Medulla oblongata (tissue), 1 donor: ENCODE measurements at regions not wholly inside any gene's neighbourhood (a gene's known extent, or its start where the extent isn't known, plus 50 kb on each side); places are given as distances from the start of the nearest gene placed in this dataset.

Experiments used
- DNase-seq: peaks from one replicate; pipeline ENCODE4 v3.0.0-alpha.2; 2015; ENCODE audit errors: extremely low spot score

- no peak for DNase-seq
Observed at GRCh38 chr3:178255315-178255714, 280.9 kb upstream of the KCNMB2 start.

- DNase-seq = no peak
Observed at GRCh38 chr3:178257491-178257890, 278.7 kb upstream of the KCNMB2 start.

DNA sequence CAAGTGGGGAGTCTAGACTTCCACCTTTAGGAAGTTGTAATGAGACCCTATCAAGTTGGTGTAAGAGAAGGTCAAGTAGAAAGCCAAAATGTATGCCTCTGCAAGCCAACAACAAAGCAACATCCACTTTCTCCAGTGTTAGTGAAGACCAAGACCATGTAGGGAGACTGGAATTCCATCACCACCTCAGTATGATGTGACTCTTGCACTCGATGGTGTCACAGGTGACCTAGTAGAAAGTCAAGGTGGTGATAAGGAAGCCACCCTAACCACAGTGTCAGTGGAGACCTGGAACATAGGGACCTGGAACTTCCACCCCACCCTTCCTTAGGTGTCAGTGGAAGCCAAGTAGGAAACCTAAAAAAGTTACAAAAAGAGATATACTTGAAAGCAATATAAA, 278.1 kb upstream of the KCNMB2 start:
- DNase-seq = no peak

- DNase-seq = no peak
Observed at GRCh38 chr3:178259703-178260102, 276.5 kb upstream of the KCNMB2 start.

- DNase-seq = no peak
Observed at GRCh38 chr3:178260887-178261565, 275.2 kb upstream of the KCNMB2 start.

- DNase-seq = no peak
Observed at GRCh38 chr3:178263236-178263916, 272.9 kb upstream of the KCNMB2 start.

DNA sequence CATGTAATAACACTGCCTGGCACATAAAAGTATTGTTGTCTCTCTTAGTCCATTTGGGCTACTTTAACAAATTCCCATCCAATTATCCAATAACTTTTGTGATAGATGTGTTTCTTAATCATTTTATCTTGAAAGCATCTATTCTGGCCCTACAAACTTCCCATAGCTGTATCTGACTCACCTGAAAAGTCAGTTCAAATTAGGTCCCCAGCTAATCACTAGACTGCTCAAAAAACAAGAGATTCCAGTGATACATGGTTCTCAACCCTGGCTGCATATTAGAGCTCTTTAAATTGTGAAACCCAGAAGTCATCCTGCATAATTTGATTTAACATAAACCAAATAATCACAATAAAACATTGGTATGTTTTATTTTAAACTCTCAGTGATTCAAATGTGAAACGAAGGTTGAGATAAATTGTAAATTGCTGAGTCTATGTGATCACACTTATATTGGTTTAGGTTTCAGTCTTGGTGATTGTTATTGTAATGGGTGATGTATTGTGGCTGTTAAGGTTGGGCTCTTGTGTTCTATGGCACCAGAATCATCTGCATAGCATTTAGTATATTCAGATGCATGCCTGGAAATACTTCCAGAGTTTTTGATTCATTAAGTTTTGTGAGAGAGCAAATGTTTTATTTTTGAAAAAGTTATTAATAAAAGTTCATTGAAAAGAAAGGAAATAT, 268.9 kb upstream of the KCNMB2 start:
- no peak for DNase-seq

DNA sequence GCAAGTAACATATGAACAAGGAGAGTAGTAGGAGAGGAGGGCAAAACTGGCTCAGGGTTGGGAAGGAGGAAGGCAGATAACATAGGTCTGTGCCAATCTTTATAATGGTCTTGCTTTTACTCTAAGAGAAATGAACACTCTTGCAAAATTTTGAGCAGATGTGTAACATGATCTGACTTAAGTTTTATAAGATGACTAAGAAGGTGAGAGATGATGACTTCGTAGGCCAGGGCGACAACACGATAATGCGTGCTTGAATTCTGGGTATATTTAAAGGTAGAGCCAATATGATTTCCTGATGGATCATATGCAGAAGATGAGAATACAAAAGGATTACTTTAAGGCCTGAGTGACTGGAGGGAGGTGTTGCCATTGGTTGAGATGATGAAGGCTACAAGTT, 265.4 kb upstream of the KCNMB2 start:
- no peak for DNase-seq

- DNase-seq = no peak
Observed at GRCh38 chr3:178271740-178272387, 264.4 kb upstream of the KCNMB2 start.

DNA sequence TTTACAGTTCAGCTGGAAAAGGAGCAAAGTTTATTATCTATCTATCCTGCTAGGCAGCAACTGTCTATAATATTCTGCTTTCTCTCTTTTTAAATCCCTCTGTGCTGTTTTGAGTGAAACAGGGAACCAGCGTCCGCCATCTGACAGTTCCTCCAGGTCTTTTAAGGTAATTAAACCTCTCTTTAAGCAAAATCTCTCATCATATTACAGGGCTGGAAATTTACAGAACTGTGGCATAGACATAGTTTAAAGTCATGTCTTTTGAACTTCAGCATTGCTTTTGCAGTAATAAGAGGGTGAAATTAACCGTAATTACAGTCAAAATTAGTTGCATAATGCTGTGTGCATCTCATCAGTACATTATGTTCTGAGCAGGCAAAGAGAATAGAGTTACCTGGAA, 263.4 kb upstream of the KCNMB2 start:
- DNase-seq = no peak

DNA sequence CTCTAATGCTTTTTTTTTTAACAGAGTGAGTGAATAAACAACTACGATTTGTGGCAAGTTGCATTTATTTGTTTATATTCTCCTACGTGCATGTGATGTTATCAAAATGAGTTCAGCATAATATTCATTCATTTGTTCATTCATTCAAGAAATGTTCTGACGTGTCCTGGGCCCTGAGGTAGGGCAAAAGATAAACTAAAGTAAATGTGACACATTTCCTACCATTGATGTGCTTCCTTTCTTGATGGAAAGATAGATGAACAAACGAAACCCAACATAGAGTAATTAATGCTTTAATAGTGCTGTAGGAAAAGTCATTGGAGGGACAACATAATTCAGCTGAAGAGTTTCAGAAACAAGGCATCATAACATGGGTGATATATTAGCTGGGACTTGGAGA, 261.5 kb upstream of the KCNMB2 start:
- DNase-seq = no peak

- no peak for DNase-seq
Observed at GRCh38 chr3:178275311-178275710, 260.9 kb upstream of the KCNMB2 start.

DNA sequence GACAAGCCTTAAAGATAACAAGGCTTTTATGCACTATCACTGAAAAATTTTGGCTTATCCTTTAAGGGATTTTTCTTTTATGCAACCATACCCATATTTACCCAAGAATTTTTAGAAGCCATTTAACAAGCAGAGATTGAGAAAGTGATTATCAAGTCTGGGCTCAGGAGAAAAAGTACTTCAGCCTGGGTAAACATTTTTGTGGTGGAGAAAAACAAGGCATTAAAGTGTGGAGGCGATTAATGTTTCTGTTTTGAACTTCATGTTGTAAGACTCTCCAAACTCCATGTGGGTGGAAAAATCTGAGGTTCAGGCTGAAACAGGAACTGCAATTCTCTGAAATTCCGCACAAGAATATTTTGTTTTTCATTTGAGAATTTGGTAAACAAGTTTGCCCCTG, 260.4 kb upstream of the KCNMB2 start:
- DNase-seq = no peak

GRCh38 chr3:178277605-178278004, 258.6 kb upstream of the KCNMB2 start:
- DNase-seq = no peak

GRCh38 chr3:178283561-178283960, 252.7 kb upstream of the KCNMB2 start:
- no peak for DNase-seq

- DNase-seq = no peak
Observed at GRCh38 chr3:178284181-178284580, 252.1 kb upstream of the KCNMB2 start.

DNA sequence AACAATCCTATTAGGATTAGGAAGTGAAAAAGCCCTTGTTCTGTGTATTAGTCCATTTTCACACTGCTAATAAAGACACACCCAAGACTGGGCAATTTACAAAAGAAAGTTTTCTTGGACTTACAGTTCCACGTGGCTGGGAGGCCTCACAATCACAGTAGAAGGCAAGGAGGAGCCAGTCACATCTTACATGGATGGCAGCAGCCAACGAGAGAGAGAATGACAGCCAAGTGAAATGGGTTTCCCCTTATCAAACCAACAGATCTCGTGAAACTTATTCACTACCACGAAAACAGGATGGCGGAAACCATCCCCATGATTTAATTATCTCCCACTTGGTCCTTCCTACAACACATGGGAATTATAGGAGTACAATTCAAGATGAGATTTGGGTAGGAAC, 248.2 kb upstream of the KCNMB2 start:
- DNase-seq = no peak

GRCh38 chr3:178289544-178290160, 246.6 kb upstream of the KCNMB2 start:
- DNase-seq = no peak

- no peak for DNase-seq
Observed at GRCh38 chr3:178291574-178292370, 244.5 kb upstream of the KCNMB2 start.

- DNase-seq = no peak
Observed at GRCh38 chr3:178295292-178295912, 240.8 kb upstream of the KCNMB2 start.

GRCh38 chr3:178297199-178297598, 239.0 kb upstream of the KCNMB2 start:
- DNase-seq = no peak
